Astrocyte of the cerebellum (primary cell): ENCODE measurements at regions not wholly inside any gene's neighbourhood (a gene's known extent, or its start where the extent isn't known, plus 50 kb on each side); places are given as distances from the start of the nearest gene placed in this dataset.

Experiments used
- DNase-seq: peaks from one replicate; pipeline ENCODE4 v3.0.0-alpha.2; 2011; ENCODE audit warnings: low read depth
- H3K4me3 ChIP-seq: 2 replicates; pipeline ENCODE4 v1.5.1; 2011; ENCODE audit warnings: mild to moderate bottlenecking, low read depth, low read length, moderate library complexity
- in situ Hi-C: cut with HindIII; loops from 2 replicates; pipeline ENCODE4 v1.10.0; 2017; ENCODE audit warnings: low sequenced_read_pairs
- TF ChIP-seq, protein P1 (sequence below): IDR thresholded peaks from 2 replicates; pipeline ENCODE4 v1.5.1; 2012; ENCODE audit warnings: low read length, low read depth, moderate library complexity, mild to moderate bottlenecking; ENCODE audit errors: missing control alignments

DNA sequence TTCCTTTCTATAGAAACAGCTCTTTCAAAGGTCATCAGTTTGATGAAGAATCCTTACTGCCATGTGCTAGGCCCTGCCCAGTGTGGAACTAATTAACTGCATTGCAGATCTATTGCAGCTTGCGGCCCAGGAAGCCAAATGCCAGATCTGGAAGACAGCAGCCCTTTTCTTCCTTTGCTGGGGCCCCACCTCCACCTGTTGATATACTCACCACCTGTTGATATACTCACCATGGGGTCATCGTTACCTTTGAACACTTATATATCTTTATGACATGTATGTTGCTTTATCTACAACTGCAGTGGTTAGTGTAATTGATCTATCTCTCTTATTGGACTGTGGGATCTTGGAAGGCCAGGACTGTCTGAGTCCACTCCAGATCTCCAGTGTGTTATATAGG is 292.5 kb downstream of the ATP23 start:
- in situ Hi-C loops = no loop called here
- DNase-seq = no peak
- no peak overlapping the region for H3K4me3 ChIP-seq
- TF ChIP-seq, protein P1, sequence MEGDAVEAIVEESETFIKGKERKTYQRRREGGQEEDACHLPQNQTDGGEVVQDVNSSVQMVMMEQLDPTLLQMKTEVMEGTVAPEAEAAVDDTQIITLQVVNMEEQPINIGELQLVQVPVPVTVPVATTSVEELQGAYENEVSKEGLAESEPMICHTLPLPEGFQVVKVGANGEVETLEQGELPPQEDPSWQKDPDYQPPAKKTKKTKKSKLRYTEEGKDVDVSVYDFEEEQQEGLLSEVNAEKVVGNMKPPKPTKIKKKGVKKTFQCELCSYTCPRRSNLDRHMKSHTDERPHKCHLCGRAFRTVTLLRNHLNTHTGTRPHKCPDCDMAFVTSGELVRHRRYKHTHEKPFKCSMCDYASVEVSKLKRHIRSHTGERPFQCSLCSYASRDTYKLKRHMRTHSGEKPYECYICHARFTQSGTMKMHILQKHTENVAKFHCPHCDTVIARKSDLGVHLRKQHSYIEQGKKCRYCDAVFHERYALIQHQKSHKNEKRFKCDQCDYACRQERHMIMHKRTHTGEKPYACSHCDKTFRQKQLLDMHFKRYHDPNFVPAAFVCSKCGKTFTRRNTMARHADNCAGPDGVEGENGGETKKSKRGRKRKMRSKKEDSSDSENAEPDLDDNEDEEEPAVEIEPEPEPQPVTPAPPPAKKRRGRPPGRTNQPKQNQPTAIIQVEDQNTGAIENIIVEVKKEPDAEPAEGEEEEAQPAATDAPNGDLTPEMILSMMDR = no peak

DNA sequence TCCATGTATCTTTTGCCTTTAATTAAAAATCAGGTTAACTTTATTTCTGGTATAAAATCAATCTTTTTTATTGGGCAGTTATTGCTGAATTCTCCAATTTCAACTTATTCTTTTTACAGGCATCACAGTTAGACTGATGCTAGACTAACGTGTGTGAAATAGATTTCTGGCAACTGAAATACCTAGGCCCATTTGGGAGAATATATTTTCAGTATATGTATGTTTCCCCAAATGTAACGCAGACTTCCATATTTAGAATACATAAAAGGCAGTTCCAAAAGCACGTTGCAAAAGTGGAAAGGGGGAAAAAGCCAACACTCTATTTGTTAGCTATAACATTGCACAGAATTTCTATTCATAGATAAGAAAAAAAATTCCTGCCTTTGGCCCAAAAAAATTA is 297.0 kb downstream of the ATP23 start:
- in situ Hi-C loops = no loop called here
- no peak for DNase-seq
- TF ChIP-seq, protein P1 = no peak
- no peak overlapping the region for H3K4me3 ChIP-seq

- no peak for DNase-seq
- TF ChIP-seq, protein P1 = no peak
- H3K4me3 ChIP-seq = no peak overlapping the region
- in situ Hi-C loops = no loop called here
Observed at GRCh38 chr12:58241099-58241498, 299.7 kb downstream of the ATP23 start.

GRCh38 chr12:58242796-58243630 is 301.6 kb downstream of the ATP23 start:
- TF ChIP-seq, protein P1 = no peak
- in situ Hi-C loops = no loop called here
- no peak for DNase-seq
- no peak overlapping the region for H3K4me3 ChIP-seq

GRCh38 chr12:58247633-58248032 is 306.3 kb downstream of the ATP23 start:
- in situ Hi-C loops = no loop called here
- DNase-seq = no peak
- H3K4me3 ChIP-seq = no peak overlapping the region
- TF ChIP-seq, protein P1 = no peak

DNA sequence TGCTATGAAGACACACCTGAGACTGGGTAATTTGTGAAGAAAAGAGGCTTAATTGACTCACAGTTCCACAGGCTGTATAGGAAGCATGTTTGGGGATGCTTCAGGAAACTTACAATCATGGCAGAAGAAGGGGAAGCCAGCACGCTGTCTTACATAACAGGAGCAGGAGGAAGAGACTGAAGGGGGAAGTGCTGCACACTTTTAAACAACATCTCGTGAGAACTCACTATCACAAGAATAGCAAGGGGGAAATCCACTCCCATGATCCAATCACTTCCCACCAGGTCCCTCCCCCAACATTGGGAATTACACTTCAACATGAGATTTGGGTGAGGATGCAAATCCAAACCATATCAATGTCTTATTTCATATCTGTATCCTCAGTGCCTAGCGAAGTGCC is 307.2 kb downstream of the ATP23 start:
- H3K4me3 ChIP-seq = no peak overlapping the region
- no peak for DNase-seq
- in situ Hi-C loops = no loop called here
- TF ChIP-seq, protein P1 = no peak
